AG09309 (cell line): ENCODE measurements at regions not wholly inside any gene's neighbourhood (a gene's known extent, or its start where the extent isn't known, plus 50 kb on each side); places are given as distances from the start of the nearest gene placed in this dataset.

Experiments used
- DNase-seq: peaks from one replicate; pipeline ENCODE4 v3.0.0-alpha.2; 2010; ENCODE audit warnings: low read depth
- H3K4me3 ChIP-seq: 2 replicates; pipeline ENCODE4 v1.5.1; 2011; ENCODE audit warnings: mild to moderate bottlenecking, low read depth, low read length, moderate library complexity; ENCODE audit not compliant: control insufficient read depth
- TF ChIP-seq, protein P1 (sequence below): IDR thresholded peaks from 2 replicates; pipeline ENCODE4 v1.5.1; 2011; ENCODE audit warnings: mild to moderate bottlenecking, low read depth, low read length, inconsistent platforms; ENCODE audit not compliant: insufficient read depth, control insufficient read depth; ENCODE audit errors: missing control alignments

- TF ChIP-seq, protein P1, sequence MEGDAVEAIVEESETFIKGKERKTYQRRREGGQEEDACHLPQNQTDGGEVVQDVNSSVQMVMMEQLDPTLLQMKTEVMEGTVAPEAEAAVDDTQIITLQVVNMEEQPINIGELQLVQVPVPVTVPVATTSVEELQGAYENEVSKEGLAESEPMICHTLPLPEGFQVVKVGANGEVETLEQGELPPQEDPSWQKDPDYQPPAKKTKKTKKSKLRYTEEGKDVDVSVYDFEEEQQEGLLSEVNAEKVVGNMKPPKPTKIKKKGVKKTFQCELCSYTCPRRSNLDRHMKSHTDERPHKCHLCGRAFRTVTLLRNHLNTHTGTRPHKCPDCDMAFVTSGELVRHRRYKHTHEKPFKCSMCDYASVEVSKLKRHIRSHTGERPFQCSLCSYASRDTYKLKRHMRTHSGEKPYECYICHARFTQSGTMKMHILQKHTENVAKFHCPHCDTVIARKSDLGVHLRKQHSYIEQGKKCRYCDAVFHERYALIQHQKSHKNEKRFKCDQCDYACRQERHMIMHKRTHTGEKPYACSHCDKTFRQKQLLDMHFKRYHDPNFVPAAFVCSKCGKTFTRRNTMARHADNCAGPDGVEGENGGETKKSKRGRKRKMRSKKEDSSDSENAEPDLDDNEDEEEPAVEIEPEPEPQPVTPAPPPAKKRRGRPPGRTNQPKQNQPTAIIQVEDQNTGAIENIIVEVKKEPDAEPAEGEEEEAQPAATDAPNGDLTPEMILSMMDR = no peak
- DNase-seq = no peak
- H3K4me3 ChIP-seq = no peak overlapping the region
Measured at GRCh38 chrX:17919896-17920446, 58.9 kb upstream of the RAI2 start.

DNA sequence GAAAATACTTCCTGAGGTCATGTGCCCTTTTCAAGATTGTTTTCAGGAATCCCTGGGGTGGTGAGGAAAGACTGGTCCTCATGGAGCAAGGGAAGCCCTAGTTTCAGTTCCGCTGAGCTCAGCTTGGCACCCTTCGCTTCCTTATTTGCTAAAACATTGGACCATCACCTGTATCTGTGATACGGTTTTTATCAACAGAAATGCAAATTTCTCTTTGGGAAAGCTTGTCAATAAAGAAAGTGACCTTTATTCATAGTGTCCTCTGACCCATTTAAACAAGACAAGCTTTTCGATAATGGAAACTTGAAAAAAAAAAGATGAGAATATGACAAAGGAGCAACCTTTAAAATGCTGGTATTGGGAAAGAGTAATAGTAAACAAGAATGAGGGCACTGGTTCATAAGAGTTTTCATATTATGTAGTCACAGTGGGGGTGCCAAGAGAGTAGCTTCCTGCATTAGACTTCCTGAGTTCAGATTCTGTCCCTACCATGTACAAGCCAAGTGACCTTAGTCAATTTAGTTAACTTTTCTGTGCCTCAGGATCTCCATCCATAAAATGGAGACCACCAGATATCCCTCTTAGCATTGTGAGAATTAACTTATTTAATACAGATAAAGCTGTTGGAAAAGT is 57.0 kb upstream of the RAI2 start:
- DNase-seq = no peak
- TF ChIP-seq, protein P1 = no peak
- H3K4me3 ChIP-seq = no peak overlapping the region

- no peak for DNase-seq
- H3K4me3 ChIP-seq = no peak overlapping the region
- TF ChIP-seq, protein P1 = no peak
Measured at GRCh38 chrX:17913801-17914200, 52.7 kb upstream of the RAI2 start.
